GM23338 (cell line): ENCODE measurements at regions not wholly inside any gene's neighbourhood (a gene's known extent, or its start where the extent isn't known, plus 50 kb on each side); places are given as distances from the start of the nearest gene placed in this dataset.

ENCODE experiments used
- CREB1 ChIP-seq: fragments of 250-450 bp; sonication (Bioruptor Pico); IDR thresholded peaks from 2 replicates; pipeline ENCODE4 v1.5.0; 2020; ENCODE audit warnings: low read depth, mild to moderate bottlenecking, moderate library complexity
- ETS1 ChIP-seq: IDR thresholded peaks from 2 replicates; pipeline ENCODE4 v1.6.1; 2016; ENCODE audit warnings: antibody characterized with exemption
- EZH2 ChIP-seq: fragments of 200-600 bp; sonication (generic); IDR thresholded peaks from one replicate; pipeline ENCODE4 v1.8.0; 2017; ENCODE audit warnings: antibody characterized with exemption, mild to moderate bottlenecking, low read depth; ENCODE audit not compliant: unreplicated experiment
- EZH2phosphoT487 ChIP-seq: fragments of 200-600 bp; sonication (generic); IDR thresholded peaks from one replicate; pipeline ENCODE4 v1.8.1; 2018; ENCODE audit warnings: antibody characterized with exemption; ENCODE audit not compliant: unreplicated experiment
- JUNB ChIP-seq: IDR thresholded peaks from one replicate; pipeline ENCODE4 v1.6.1; 2016; ENCODE audit warnings: antibody characterized with exemption; ENCODE audit not compliant: unreplicated experiment
- POLR2AphosphoS5 ChIP-seq: IDR thresholded peaks from 2 replicates; pipeline ENCODE4 v1.6.1; 2016; ENCODE audit warnings: antibody characterized with exemption, low read depth
- REST ChIP-seq: IDR thresholded peaks from one replicate; pipeline ENCODE4 v1.6.1; 2018; ENCODE audit warnings: antibody characterized with exemption; ENCODE audit not compliant: unreplicated experiment
- ZNF331 ChIP-seq: fragments of 250-450 bp; sonication (Bioruptor Pico); IDR thresholded peaks from 2 replicates; pipeline ENCODE4 v1.5.0; 2020; ENCODE audit warnings: low read depth, mild to moderate bottlenecking, moderate library complexity
- TF ChIP-seq, protein P1 (sequence below), 2 experiments: fragments of 200-600 bp in 1 of 2; sonication (generic) in 1 of 2; conservative IDR thresholded peaks; 2 replicates each; pipeline versions ENCODE4 v1.5.1 to v1.6.1; 2016 to 2017; ENCODE audit warnings: antibody characterized with exemption in 2 of 2, low read depth in 2 of 2, mild to moderate bottlenecking in 2 of 2, moderate library complexity in 1 of 2

DNA sequence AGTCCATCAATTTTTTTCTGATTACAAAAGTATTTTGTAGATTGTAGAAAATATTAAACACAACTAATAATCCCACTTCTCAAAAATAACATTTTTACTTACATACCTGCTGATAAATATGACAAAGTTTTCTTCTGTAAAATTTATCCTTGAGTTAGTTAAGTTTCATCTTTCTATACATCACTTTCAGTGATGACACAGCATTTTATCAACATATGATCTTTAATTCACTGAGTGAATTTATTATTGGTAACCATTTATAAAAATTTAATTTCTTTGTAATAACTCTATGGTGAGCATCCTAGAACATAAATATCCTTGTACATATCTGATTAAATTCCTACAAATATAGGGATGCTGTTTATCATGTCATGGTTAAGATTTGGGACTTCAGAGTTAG is 385.0 kb upstream of the SLC35B3 start:
- TF ChIP-seq, protein P1, sequence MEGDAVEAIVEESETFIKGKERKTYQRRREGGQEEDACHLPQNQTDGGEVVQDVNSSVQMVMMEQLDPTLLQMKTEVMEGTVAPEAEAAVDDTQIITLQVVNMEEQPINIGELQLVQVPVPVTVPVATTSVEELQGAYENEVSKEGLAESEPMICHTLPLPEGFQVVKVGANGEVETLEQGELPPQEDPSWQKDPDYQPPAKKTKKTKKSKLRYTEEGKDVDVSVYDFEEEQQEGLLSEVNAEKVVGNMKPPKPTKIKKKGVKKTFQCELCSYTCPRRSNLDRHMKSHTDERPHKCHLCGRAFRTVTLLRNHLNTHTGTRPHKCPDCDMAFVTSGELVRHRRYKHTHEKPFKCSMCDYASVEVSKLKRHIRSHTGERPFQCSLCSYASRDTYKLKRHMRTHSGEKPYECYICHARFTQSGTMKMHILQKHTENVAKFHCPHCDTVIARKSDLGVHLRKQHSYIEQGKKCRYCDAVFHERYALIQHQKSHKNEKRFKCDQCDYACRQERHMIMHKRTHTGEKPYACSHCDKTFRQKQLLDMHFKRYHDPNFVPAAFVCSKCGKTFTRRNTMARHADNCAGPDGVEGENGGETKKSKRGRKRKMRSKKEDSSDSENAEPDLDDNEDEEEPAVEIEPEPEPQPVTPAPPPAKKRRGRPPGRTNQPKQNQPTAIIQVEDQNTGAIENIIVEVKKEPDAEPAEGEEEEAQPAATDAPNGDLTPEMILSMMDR (conservative IDR thresholded peaks at IDR 0.05; ENCODE audit: low read depth in 2 of 2), result no peak
- TF ChIP-seq REST, result no peak
- no peak for TF ChIP-seq POLR2AphosphoS5
- TF ChIP-seq ETS1, result no peak
- TF ChIP-seq EZH2, result no peak
- no peak for TF ChIP-seq JUNB
- TF ChIP-seq ZNF331 (CRISPR knock-in tag), result no peak
- TF ChIP-seq EZH2phosphoT487, result no peak
- TF ChIP-seq CREB1 (CRISPR knock-in tag), result no peak
